ENCODE measurements at regions not wholly inside any gene's neighbourhood (a gene's known extent, or its start where the extent isn't known, plus 50 kb on each side); places are given as distances from the start of the nearest gene placed in this dataset.

DNA sequence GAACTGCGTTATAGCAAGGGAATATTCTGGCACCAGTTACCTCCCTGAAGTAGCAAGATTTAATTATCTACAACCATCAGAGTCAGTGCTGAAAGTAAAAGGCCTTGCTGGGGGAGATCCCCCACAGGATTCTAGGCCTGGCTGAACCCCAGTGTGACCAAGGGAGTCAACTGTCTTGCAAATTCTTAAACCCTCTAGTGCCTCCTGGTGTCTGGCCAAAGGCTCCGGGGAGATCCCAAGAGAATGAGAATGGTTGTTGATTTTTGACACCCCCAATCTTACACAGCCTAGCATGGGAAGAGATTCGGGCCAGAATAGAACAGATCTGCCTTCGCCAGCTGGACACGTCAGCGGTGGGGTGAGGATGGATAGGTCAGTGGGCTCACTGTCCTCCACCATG is 179.4 kb downstream of the ERMARD start:
- TF ChIP-seq EZH2 (IDR thresholded peaks at IDR 0.05; ENCODE audit: insufficient read depth, low read length), result no peak
- TF ChIP-seq, protein P1, sequence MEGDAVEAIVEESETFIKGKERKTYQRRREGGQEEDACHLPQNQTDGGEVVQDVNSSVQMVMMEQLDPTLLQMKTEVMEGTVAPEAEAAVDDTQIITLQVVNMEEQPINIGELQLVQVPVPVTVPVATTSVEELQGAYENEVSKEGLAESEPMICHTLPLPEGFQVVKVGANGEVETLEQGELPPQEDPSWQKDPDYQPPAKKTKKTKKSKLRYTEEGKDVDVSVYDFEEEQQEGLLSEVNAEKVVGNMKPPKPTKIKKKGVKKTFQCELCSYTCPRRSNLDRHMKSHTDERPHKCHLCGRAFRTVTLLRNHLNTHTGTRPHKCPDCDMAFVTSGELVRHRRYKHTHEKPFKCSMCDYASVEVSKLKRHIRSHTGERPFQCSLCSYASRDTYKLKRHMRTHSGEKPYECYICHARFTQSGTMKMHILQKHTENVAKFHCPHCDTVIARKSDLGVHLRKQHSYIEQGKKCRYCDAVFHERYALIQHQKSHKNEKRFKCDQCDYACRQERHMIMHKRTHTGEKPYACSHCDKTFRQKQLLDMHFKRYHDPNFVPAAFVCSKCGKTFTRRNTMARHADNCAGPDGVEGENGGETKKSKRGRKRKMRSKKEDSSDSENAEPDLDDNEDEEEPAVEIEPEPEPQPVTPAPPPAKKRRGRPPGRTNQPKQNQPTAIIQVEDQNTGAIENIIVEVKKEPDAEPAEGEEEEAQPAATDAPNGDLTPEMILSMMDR (IDR thresholded peaks at IDR 0.05; ENCODE audit: insufficient read depth, low read depth, low read length), result no peak
- H3K9me3 ChIP-seq (ENCODE audit: insufficient read depth, low read depth, low read length), result peaks cover 12% of the 10 kb centered on the region
- Mint-ChIP-seq H3K27me3 (ENCODE audit: low read depth, unreplicated experiment) (peaks cover 37% of the 10 kb centered on the region), H3K4me3 (ENCODE audit: unreplicated experiment) (no peak overlapping the region), H3K9me3 (ENCODE audit: unreplicated experiment) (peaks cover 6% of the 10 kb centered on the region), H3K4me1 (ENCODE audit: low read depth, unreplicated experiment) (peaks cover 5% of the 10 kb centered on the region), H3K36me3 (ENCODE audit: low read depth, unreplicated experiment) (no peaks in the 10 kb centered on the region), H3K27ac (ENCODE audit: unreplicated experiment) (no peak overlapping the region)
- H4K20me1 ChIP-seq (ENCODE audit: insufficient read depth, low read length), result no peaks in the 10 kb centered on the region
- no peak overlapping the region for H2AFZ ChIP-seq (ENCODE audit: low read depth, low read length)
- no peak overlapping the region for H3K4me2 ChIP-seq (ENCODE audit: low read length)
- no peak overlapping the region for H3K4me3 ChIP-seq (ENCODE audit: insufficient read depth, low read depth, low read length)
- FAIRE-seq, result no peak
- H3K36me3 ChIP-seq (ENCODE audit: insufficient read depth, low read length), result no peaks in the 10 kb centered on the region
- no peaks in the 10 kb centered on the region for H3K79me2 ChIP-seq (ENCODE audit: insufficient read depth, low read length)
- H3K27ac ChIP-seq (ENCODE audit: low read depth, low read length), result no peak overlapping the region
- no peaks in the 10 kb centered on the region for H3K27me3 ChIP-seq (ENCODE audit: insufficient read depth, low read length)
- H3K9ac ChIP-seq (ENCODE audit: low read length), result no peak overlapping the region
- no peak for DNase-seq (ENCODE audit: low read depth)
- no peaks in the 10 kb centered on the region for H3K4me1 ChIP-seq (ENCODE audit: insufficient read depth, low read length)

GRCh38 chr6:169927711-169928110 is 176.3 kb downstream of the ERMARD start:
- H3K27ac ChIP-seq (ENCODE audit: low read depth, low read length), result no peak overlapping the region
- Mint-ChIP-seq H3K4me3 (ENCODE audit: unreplicated experiment) (no peak overlapping the region), H3K9me3 (ENCODE audit: unreplicated experiment) (peaks cover 4% of the 10 kb centered on the region), H3K36me3 (ENCODE audit: low read depth, unreplicated experiment) (no peaks in the 10 kb centered on the region), H3K27me3 (ENCODE audit: low read depth, unreplicated experiment) (peaks cover 29% of the 10 kb centered on the region), H3K27ac (ENCODE audit: unreplicated experiment) (no peak overlapping the region), H3K4me1 (ENCODE audit: low read depth, unreplicated experiment) (peaks cover 3% of the 10 kb centered on the region)
- H3K9ac ChIP-seq (ENCODE audit: low read length), result no peak overlapping the region
- no peaks in the 10 kb centered on the region for H3K4me1 ChIP-seq (ENCODE audit: insufficient read depth, low read length)
- TF ChIP-seq, protein P1 (IDR thresholded peaks at IDR 0.05; ENCODE audit: insufficient read depth, low read depth, low read length), result no peak
- TF ChIP-seq EZH2 (IDR thresholded peaks at IDR 0.05; ENCODE audit: insufficient read depth, low read length), result no peak
- DNase-seq (ENCODE audit: low read depth), result no peak
- H3K4me2 ChIP-seq (ENCODE audit: low read length), result no peak overlapping the region
- H3K36me3 ChIP-seq (ENCODE audit: insufficient read depth, low read length), result no peaks in the 10 kb centered on the region
- H3K27me3 ChIP-seq (ENCODE audit: insufficient read depth, low read length), result no peaks in the 10 kb centered on the region
- FAIRE-seq, result no peak
- no peaks in the 10 kb centered on the region for H3K79me2 ChIP-seq (ENCODE audit: insufficient read depth, low read length)
- H3K4me3 ChIP-seq (ENCODE audit: insufficient read depth, low read depth, low read length), result no peak overlapping the region
- H3K9me3 ChIP-seq (ENCODE audit: insufficient read depth, low read depth, low read length), result peaks cover 22% of the 10 kb centered on the region
- H4K20me1 ChIP-seq (ENCODE audit: insufficient read depth, low read length), result no peaks in the 10 kb centered on the region
- H2AFZ ChIP-seq (ENCODE audit: low read depth, low read length), result no peak overlapping the region

- no peak overlapping the region for H3K4me3 ChIP-seq (ENCODE audit: insufficient read depth, low read depth, low read length)
- H3K27me3 Mint-ChIP-seq (ENCODE audit: low read depth, unreplicated experiment), result peaks cover 26% of the 10 kb centered on the region
- H3K9me3 ChIP-seq (ENCODE audit: insufficient read depth, low read depth, low read length), result peaks cover 22% of the 10 kb centered on the region
- no peak overlapping the region for H3K4me2 ChIP-seq (ENCODE audit: low read length)
- H3K4me1 ChIP-seq (ENCODE audit: insufficient read depth, low read length), result no peaks in the 10 kb centered on the region
- no peaks in the 10 kb centered on the region for H3K27me3 ChIP-seq (ENCODE audit: insufficient read depth, low read length)
- no peak overlapping the region for H3K27ac Mint-ChIP-seq (ENCODE audit: unreplicated experiment)
- no peaks in the 10 kb centered on the region for H3K36me3 Mint-ChIP-seq (ENCODE audit: low read depth, unreplicated experiment)
- no peak overlapping the region for H2AFZ ChIP-seq (ENCODE audit: low read depth, low read length)
- H3K9ac ChIP-seq (ENCODE audit: low read length), result no peak overlapping the region
- no peaks in the 10 kb centered on the region for H3K4me1 Mint-ChIP-seq (ENCODE audit: low read depth, unreplicated experiment)
- H4K20me1 ChIP-seq (ENCODE audit: insufficient read depth, low read length), result no peaks in the 10 kb centered on the region
- H3K79me2 ChIP-seq (ENCODE audit: insufficient read depth, low read length), result no peaks in the 10 kb centered on the region
- no peaks in the 10 kb centered on the region for H3K36me3 ChIP-seq (ENCODE audit: insufficient read depth, low read length)
- peaks cover 4% of the 10 kb centered on the region for H3K9me3 Mint-ChIP-seq (ENCODE audit: unreplicated experiment)
- no peak for TF ChIP-seq EZH2 (IDR thresholded peaks at IDR 0.05; ENCODE audit: insufficient read depth, low read length)
- TF ChIP-seq, protein P1 (IDR thresholded peaks at IDR 0.05; ENCODE audit: insufficient read depth, low read depth, low read length), result no peak
- FAIRE-seq (no peak), DNase-seq (ENCODE audit: low read depth) (no peak)
- no peak overlapping the region for H3K27ac ChIP-seq (ENCODE audit: low read depth, low read length)
- no peak overlapping the region for H3K4me3 Mint-ChIP-seq (ENCODE audit: unreplicated experiment)
These were observed 175.4 kb downstream of the ERMARD start for GRCh38 chr6:169926617-169927417.

Data from astrocyte (in vitro differentiated cells and primary cell).